ENCODE measurements at regions not wholly inside any gene's neighbourhood (a gene's known extent, or its start where the extent isn't known, plus 50 kb on each side); places are given as distances from the start of the nearest gene placed in this dataset.

- no peaks in the 10 kb centered on the region for H3K9me3 ChIP-seq
- TF ChIP-seq POLR2AphosphoS5 (IDR thresholded peaks at IDR 0.05), result no peak
- TF ChIP-seq POLR2A (IDR thresholded peaks at IDR 0.05), result no peak
- TF ChIP-seq CTCF (IDR thresholded peaks at IDR 0.05), result no peak
- no peak for TF ChIP-seq EP300 (IDR thresholded peaks at IDR 0.05)
- intact Hi-C loops (cut with DNase I), result no loop called here
- DNase-seq, result no peak
- WGBS, 2 donors, result 70 to 73% methylated on average over 3 of the region's 3 CpGs
- no peaks in the 10 kb centered on the region for H3K36me3 ChIP-seq
- H3K4me1 ChIP-seq, result peaks cover 0 to 4% (median 0%) of the 10 kb centered on the region in 4 donors
- H3K4me3 ChIP-seq, result no peak overlapping the region
- H3K27ac ChIP-seq, result no peak overlapping the region
- no peaks in the 10 kb centered on the region for H3K27me3 ChIP-seq
Observed at GRCh38 chr4:173793937-173794510, 264.0 kb upstream of the HAND2 start.

GRCh38 chr4:173782660-173783059 lies 252.6 kb upstream of the HAND2 start:
- Histone ChIP-seq H3K36me3 (no peaks in the 10 kb centered on the region), H3K4me3 (no peak overlapping the region), H3K27ac (no peak overlapping the region), H3K4me1 (no peaks in the 10 kb centered on the region), H3K27me3 (no peaks in the 10 kb centered on the region), H3K9me3 (no peaks in the 10 kb centered on the region)
- WGBS, 2 donors, result 24 to 26% methylated on average over 2 of the region's 2 CpGs
- DNase-seq, result no peak
- intact Hi-C loops (cut with DNase I), result no loop called here
- TF ChIP-seq EP300 (IDR thresholded peaks at IDR 0.05) (no peak), POLR2A (IDR thresholded peaks at IDR 0.05) (no peak), CTCF (IDR thresholded peaks at IDR 0.05) (no peak), POLR2AphosphoS5 (IDR thresholded peaks at IDR 0.05) (no peak)

GRCh38 chr4:173777921-173778320 lies 247.9 kb upstream of the HAND2 start:
- Histone ChIP-seq H3K9me3 (peaks cover 0 to 3% (median 1%) of the 10 kb centered on the region in 4 donors), H3K27me3 (no peaks in the 10 kb centered on the region), H3K36me3 (no peaks in the 10 kb centered on the region), H3K4me3 (no peak overlapping the region), H3K27ac (no peak overlapping the region), H3K4me1 (no peaks in the 10 kb centered on the region)
- no peak for DNase-seq
- TF ChIP-seq POLR2A (IDR thresholded peaks at IDR 0.05), result no peak
- no peak for TF ChIP-seq POLR2AphosphoS5 (IDR thresholded peaks at IDR 0.05)
- TF ChIP-seq EP300 (IDR thresholded peaks at IDR 0.05), result no peak
- TF ChIP-seq CTCF (IDR thresholded peaks at IDR 0.05), result no peak
- WGBS, 2 donors, result 70 to 83% methylated on average over 2 of the region's 2 CpGs
- intact Hi-C loops (cut with DNase I), result no loop called here

GRCh38 chr4:173777421-173777820 lies 247.4 kb upstream of the HAND2 start:
- intact Hi-C loops (cut with DNase I), result no loop called here

More at GRCh38 chr4:173777421-173777820, 247.4 kb upstream of the HAND2 start:
- 76 to 81% methylated on average over 4 of the region's 4 CpGs for WGBS, 2 donors
- no peaks in the 10 kb centered on the region for H3K36me3 ChIP-seq
- H3K4me1 ChIP-seq, result no peaks in the 10 kb centered on the region
- H3K27ac ChIP-seq, result no peak overlapping the region
- TF ChIP-seq POLR2A (IDR thresholded peaks at IDR 0.05) (no peak), EP300 (IDR thresholded peaks at IDR 0.05) (no peak), CTCF (IDR thresholded peaks at IDR 0.05) (no peak), POLR2AphosphoS5 (IDR thresholded peaks at IDR 0.05) (no peak)
- no peak for DNase-seq
- peaks cover 0 to 3% (median 1%) of the 10 kb centered on the region in 4 donors for H3K9me3 ChIP-seq
- no peaks in the 10 kb centered on the region for H3K27me3 ChIP-seq
- no peak overlapping the region for H3K4me3 ChIP-seq
